HG03520 (cell line): ENCODE measurements at regions not wholly inside any gene's neighbourhood (a gene's known extent, or its start where the extent isn't known, plus 50 kb on each side); places are given as distances from the start of the nearest gene placed in this dataset.
"Not testable (repeated sequence)": the region's sequence is repeated elsewhere in the genome, so short reads cannot be mapped to it uniquely, and the experiment has no call there.

Experiments used
- ATAC-seq: cut with Tn5 transposase; IDR thresholded peaks from one replicate; pipeline ENCODE4 v1.9.1; 2021; ENCODE audit warnings: mild to moderate bottlenecking, moderate library complexity; ENCODE audit not compliant: unreplicated experiment

GRCh38 chr2:35962585-35963146, 392.9 kb upstream of the CRIM1 start:
- no peak for ATAC-seq

- no peak for ATAC-seq
Measured at GRCh38 chr2:35960596-35960995, 395.0 kb upstream of the CRIM1 start.

- not testable (repeated sequence) for ATAC-seq
Measured at GRCh38 chr2:35957053-35957452, 398.5 kb upstream of the CRIM1 start.

GRCh38 chr2:35946478-35946877, 409.1 kb upstream of the CRIM1 start:
- ATAC-seq = no peak

- ATAC-seq = no peak
Measured at GRCh38 chr2:35938838-35939237, 416.7 kb upstream of the CRIM1 start.

GRCh38 chr2:35933031-35933430, 422.5 kb upstream of the CRIM1 start:
- ATAC-seq = no peak

GRCh38 chr2:35932276-35932963, 423.2 kb upstream of the CRIM1 start:
- ATAC-seq = no peak

- ATAC-seq = no peak
Measured at GRCh38 chr2:35931626-35932025, 424.0 kb upstream of the CRIM1 start.

- ATAC-seq = no peak
Measured at GRCh38 chr2:35931115-35931514, 424.5 kb upstream of the CRIM1 start.

- no peak for ATAC-seq
Measured at GRCh38 chr2:35929551-35929950, 426.0 kb upstream of the CRIM1 start.

- no peak for ATAC-seq
Measured at GRCh38 chr2:35920061-35920460, 435.5 kb upstream of the CRIM1 start.

GRCh38 chr2:35915261-35915660, 440.3 kb upstream of the CRIM1 start:
- no peak for ATAC-seq

GRCh38 chr2:35891936-35892335, 463.6 kb upstream of the CRIM1 start:
- ATAC-seq = no peak

GRCh38 chr2:35891528-35891927, 464.1 kb upstream of the CRIM1 start:
- no peak for ATAC-seq

GRCh38 chr2:35887146-35887545, 468.4 kb upstream of the CRIM1 start:
- no peak for ATAC-seq

GRCh38 chr2:35873921-35874320, 481.7 kb upstream of the CRIM1 start:
- ATAC-seq = no peak

- ATAC-seq = no peak
Measured at GRCh38 chr2:35871672-35872071, 483.9 kb upstream of the CRIM1 start.

- no peak for ATAC-seq
Measured at GRCh38 chr2:35870713-35871112, 484.9 kb upstream of the CRIM1 start.

GRCh38 chr2:35864141-35864540, 491.4 kb upstream of the CRIM1 start:
- ATAC-seq = no peak

- no peak for ATAC-seq
Measured at GRCh38 chr2:35858216-35858615, 497.4 kb upstream of the CRIM1 start.

GRCh38 chr2:35857498-35857897, 498.1 kb upstream of the CRIM1 start:
- ATAC-seq = no peak

- ATAC-seq = no peak
Measured at GRCh38 chr2:35831385-35831784, 524.2 kb upstream of the CRIM1 start.

- ATAC-seq = no peak
Measured at GRCh38 chr2:35830833-35831232, 524.7 kb upstream of the CRIM1 start.
